Hepatocyte (in vitro differentiated cells): ENCODE measurements at regions not wholly inside any gene's neighbourhood (a gene's known extent, or its start where the extent isn't known, plus 50 kb on each side); places are given as distances from the start of the nearest gene placed in this dataset.

Experiments
- CTCF ChIP-seq: fragments of 200-600 bp; sonication (generic); IDR thresholded peaks from 2 replicates; pipeline ENCODE4 v1.5.1; 2016; ENCODE audit warnings: antibody characterized with exemption, mild to moderate bottlenecking; ENCODE audit not compliant: poor library complexity
- EZH2 ChIP-seq: fragments of 200-600 bp; sonication (generic); IDR thresholded peaks from 2 replicates; pipeline ENCODE4 v1.6.1; 2016; ENCODE audit warnings: antibody characterized with exemption, mild to moderate bottlenecking, borderline replicate concordance

- no peak for TF ChIP-seq EZH2
- TF ChIP-seq CTCF = no peak
Measured at GRCh38 chr1:98048244-98048643, 127.4 kb upstream of the DPYD start.
